VCaP (cell line): ENCODE measurements at regions not wholly inside any gene's neighbourhood (a gene's known extent, or its start where the extent isn't known, plus 50 kb on each side); places are given as distances from the start of the nearest gene placed in this dataset.
"Not testable (repeated sequence)": the region's sequence is repeated elsewhere in the genome, so short reads cannot be mapped to it uniquely, and the experiment has no call there.

ENCODE experiments used
- H3K27ac ChIP-seq: fragments of 450-650 bp; 2 replicates; pipeline ENCODE4 v1.5.1; 2017
- CTCF ChIP-seq: fragments of 450-650 bp; conservative IDR thresholded peaks from 2 replicates; pipeline ENCODE4 v1.5.1; 2017; ENCODE audit warnings: mild to moderate bottlenecking, moderate library complexity

GRCh38 chr6:93008375-93008774 lies 411.0 kb downstream of the EPHA7 start:
- TF ChIP-seq CTCF: no peak
- no peak overlapping the region for H3K27ac ChIP-seq

GRCh38 chr6:92989656-92990055 lies 429.7 kb downstream of the EPHA7 start:
- no peak for TF ChIP-seq CTCF
- no peak overlapping the region for H3K27ac ChIP-seq

GRCh38 chr6:92979281-92979680 lies 440.1 kb downstream of the EPHA7 start:
- TF ChIP-seq CTCF: no peak
- no peak overlapping the region for H3K27ac ChIP-seq

GRCh38 chr6:92977018-92977417 lies 442.3 kb downstream of the EPHA7 start:
- TF ChIP-seq CTCF: no peak
- peak overlapping the region; percentile 66 for H3K27ac ChIP-seq

GRCh38 chr6:92967362-92967761 lies 452.0 kb downstream of the EPHA7 start:
- TF ChIP-seq CTCF: no peak
- no peak overlapping the region for H3K27ac ChIP-seq

GRCh38 chr6:92962846-92963245 lies 456.5 kb downstream of the EPHA7 start:
- no peak overlapping the region for H3K27ac ChIP-seq
- no peak for TF ChIP-seq CTCF

- not testable (repeated sequence) for H3K27ac ChIP-seq
Observed at GRCh38 chr6:92952111-92952510, 467.2 kb downstream of the EPHA7 start.

GRCh38 chr6:92945799-92946198 lies 473.6 kb downstream of the EPHA7 start:
- no peak for TF ChIP-seq CTCF
- H3K27ac ChIP-seq: no peak overlapping the region
